Panc1 (cell line): ENCODE measurements at regions not wholly inside any gene's neighbourhood (a gene's known extent, or its start where the extent isn't known, plus 50 kb on each side); places are given as distances from the start of the nearest gene placed in this dataset.

Experiments
- CTCF ChIP-seq: fragments of 450-650 bp; IDR thresholded peaks from 2 replicates; pipeline ENCODE4 v1.5.1; 2017; ENCODE audit warnings: mild to moderate bottlenecking
- SIN3A ChIP-seq: IDR thresholded peaks from 2 replicates; pipeline ENCODE4 v1.6.1; 2012; ENCODE audit warnings: low read depth, mild to moderate bottlenecking, low read length, moderate library complexity, borderline replicate concordance; ENCODE audit not compliant: insufficient read depth

DNA sequence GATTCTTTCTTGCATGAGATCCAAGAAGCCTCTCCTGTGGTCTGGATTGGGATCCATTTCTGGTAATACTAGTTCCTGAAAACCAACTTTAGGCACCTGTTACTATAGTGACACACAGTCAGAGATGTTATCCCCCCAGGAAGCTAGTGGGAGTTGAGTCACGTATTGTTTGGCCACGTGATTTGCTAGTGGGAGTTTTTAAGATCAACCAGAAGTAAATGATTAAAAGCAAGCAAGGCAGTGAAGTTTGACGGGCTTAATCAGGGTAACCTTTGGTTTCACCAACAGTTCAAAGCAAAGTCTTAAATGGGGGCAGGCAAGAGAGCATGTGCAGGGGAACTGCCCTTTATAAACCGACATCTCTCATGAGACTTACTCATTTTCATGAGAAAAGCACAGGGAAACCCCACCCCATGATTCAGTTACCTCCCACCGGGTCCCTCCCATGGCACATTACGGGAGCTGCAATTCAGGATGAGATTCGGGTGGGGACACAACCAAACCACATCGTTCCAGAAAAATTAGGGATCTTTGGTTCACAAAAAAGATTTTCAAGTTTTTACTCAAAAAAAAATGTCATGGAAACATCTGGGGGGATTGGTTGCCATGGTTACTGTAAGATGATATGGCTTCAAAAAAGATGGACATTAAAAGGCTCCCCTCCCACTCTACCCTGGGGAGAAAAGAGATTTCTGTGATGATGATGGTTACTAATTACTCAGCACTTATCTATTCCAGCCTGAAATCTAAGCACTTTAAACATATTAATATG, 483.1 kb upstream of the ERCC4 start:
- TF ChIP-seq CTCF (no peak), SIN3A (no peak)
